GM18520 (cell line): ENCODE measurements at regions not wholly inside any gene's neighbourhood (a gene's known extent, or its start where the extent isn't known, plus 50 kb on each side); places are given as distances from the start of the nearest gene placed in this dataset.
A peak's percentile ranks its signal among the peaks of the same experiment; 100 is the strongest.

ENCODE experiments used
- ATAC-seq: cut with Tn5 transposase; IDR thresholded peaks from one replicate; pipeline ENCODE4 v1.9.1; 2021; ENCODE audit not compliant: unreplicated experiment

GRCh38 chr20:39855056-39855455 lies 834.0 kb downstream of the MAFB start:
- no peak for ATAC-seq

GRCh38 chr20:39853636-39854035 lies 835.4 kb downstream of the MAFB start:
- no peak for ATAC-seq

DNA sequence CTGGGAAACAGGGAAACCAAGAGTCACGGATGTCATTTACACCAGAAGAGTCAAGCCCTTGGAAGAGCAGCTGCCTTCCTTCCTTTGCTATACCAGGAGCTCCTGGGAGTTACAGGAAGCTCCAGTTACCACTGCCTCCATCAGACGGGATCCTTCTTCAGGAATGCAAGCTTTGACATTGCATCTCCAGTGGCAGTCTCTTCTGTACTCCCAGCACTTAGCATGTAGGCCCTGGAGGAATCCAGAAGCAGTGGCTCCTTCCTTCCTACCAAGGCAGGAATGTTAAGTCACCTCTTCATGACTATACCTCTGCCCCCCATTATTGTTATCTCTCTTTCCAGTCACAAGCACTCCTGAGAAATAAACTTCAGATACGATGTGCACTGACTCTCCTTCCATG lies 836.0 kb downstream of the MAFB start:
- no peak for ATAC-seq

GRCh38 chr20:39851459-39851858 lies 837.6 kb downstream of the MAFB start:
- no peak for ATAC-seq

- no peak for ATAC-seq
Measured at GRCh38 chr20:39850821-39851330, 838.2 kb downstream of the MAFB start.

- ATAC-seq, result no peak
Measured at GRCh38 chr20:39850246-39850645, 838.8 kb downstream of the MAFB start.

GRCh38 chr20:39849664-39850063 lies 839.4 kb downstream of the MAFB start:
- ATAC-seq, result no peak

DNA sequence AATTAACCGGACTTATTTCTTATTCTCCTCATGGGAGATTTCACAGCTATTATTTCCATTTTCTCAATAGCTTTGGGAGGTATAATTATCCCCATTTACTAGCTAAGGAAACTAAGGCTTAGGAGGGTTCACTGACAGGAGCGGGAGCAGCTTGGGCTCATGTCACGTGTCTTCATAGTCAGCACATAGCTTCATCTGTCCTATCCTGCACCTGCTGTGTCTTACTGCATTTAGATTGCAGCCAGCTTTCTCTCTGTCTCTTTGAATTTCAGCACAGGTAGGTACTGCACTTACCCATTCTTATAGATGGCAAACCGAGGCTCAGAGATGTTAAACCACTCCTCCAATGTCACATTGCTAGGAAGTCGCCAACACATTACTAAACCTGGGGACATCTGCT lies 839.9 kb downstream of the MAFB start:
- ATAC-seq, result no peak

DNA sequence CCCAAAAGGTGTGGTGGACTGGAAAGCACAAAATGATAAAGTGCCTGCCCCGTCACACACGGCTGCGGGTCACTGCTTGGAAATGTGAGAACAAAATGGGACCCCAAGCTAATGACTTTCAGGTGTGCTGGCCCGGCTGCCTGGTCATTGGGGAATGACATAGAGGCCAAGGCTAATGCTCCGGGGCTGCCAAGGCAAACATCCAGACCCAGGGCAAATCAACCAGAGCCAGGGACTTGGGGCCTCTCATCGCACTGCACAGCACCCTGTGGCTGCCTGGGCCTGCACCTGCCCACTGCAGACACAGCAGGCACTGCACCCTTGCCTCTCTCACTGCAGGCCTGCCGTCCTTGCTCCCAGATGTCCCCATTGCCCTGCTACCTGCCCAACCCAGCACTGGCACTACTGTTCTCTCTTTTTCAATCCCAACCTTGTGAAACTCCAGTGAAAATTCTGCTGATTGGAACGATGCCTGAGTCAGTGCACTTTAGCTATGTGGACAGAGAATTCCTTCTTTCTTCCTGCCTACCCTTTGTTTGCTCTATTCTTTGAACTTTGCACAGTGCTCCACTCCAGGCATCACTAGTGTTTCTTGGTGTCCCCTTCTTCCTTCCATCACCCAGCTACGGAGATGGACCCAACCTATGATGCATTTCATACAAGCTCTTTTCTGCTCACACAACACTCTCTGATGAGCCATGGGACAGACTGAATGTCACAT lies 849.5 kb downstream of the MAFB start:
- ATAC-seq, result no peak

- no peak for ATAC-seq
Measured at GRCh38 chr20:39837561-39837960, 851.5 kb downstream of the MAFB start.

DNA sequence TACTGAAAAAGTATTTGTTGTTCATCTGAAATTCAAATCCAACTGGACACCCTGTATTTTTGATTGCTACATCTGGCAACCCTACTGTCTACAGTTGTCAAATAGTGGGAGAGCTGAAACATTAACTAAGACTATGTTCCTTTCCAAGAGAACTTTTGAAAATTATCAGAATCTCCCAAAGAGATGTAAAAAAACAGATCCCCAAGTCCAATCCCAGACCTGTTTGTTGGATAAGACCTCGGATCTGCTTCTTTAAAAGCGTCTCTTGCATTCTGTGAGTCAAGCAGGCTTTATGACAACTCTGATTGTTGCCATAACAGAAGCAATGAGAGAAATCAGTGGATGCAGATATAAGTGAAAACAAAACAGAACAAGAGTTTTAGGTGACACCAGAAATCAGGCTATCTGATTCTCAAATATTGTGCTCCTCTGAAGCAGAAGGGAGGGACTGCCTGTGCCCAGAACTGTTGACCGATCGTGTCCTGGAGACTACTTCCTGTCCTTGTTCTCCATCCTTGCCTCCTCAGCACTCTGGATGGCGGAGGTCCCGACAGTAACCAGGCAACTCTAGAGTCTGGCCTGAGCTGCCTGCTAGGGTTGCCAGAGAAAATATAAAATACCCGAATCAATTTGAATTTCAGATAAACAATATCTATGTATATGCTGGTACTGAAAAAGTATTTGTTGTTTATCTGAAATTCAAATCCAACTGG lies 853.8 kb downstream of the MAFB start:
- ATAC-seq, result no peak

GRCh38 chr20:39830903-39831302 lies 858.1 kb downstream of the MAFB start:
- no peak for ATAC-seq

- peak; percentile 65 for ATAC-seq
Measured at GRCh38 chr20:39829661-39830060, 859.4 kb downstream of the MAFB start.

GRCh38 chr20:39829256-39829655 lies 859.8 kb downstream of the MAFB start:
- no peak for ATAC-seq

DNA sequence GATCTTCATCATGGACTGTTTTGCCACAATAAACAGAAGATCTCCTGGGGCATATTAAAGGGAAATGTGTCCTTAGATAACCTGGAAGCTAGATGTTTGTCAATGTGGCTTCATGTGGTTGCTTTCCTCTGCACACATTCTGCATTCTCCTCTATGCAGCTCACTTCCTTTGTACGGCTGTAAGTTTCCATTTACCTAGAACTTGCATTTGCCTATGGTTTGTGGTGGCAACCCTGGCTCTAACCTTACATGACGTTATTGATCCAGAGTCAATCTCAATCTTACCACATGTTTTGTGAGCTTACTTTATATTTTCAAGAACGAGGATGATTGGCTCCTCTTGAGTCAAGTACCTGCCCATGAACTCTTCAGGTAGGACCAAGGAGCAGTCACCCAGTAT lies 863.1 kb downstream of the MAFB start:
- ATAC-seq, result peak; percentile 57

DNA sequence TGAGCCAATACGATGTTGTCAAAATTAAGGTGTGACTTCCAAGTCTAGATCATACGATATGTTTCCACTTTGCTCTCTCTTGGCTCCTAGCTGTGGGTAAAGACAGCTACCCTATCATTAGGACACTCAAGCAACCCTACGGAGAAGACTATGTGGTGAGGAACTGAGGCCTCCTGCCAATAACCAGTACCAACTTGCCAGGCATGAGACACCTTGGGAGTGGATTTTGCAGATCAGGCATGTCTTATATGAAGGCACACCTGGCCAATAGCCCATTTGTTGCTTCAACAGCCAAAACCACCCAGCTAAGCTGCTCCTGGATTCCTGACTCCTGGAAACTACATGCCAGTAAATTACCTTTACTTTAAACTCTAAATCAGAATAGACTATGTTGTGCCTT lies 863.4 kb downstream of the DHX35 start:
- no peak for ATAC-seq

- no peak for ATAC-seq
Measured at GRCh38 chr20:39823224-39823623, 861.1 kb downstream of the DHX35 start.

DNA sequence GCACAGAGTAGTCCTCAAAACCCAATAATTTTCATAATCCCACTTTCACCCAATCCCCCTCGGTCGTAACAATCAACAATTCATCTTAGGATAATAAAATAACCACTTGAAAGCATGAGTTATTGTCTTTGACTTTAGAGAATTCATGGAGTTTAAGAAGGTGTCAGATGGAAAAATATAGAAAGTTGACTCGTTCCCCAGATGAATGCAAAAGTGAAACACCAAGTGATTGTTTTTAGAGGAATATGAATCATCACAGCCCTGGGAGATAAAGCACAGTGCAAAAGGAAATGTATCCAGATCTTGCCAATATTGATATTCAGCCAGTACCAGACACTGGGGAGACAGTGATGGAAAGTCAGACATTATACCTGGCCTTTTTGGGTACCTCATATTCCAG lies 860.5 kb downstream of the DHX35 start:
- ATAC-seq, result no peak

DNA sequence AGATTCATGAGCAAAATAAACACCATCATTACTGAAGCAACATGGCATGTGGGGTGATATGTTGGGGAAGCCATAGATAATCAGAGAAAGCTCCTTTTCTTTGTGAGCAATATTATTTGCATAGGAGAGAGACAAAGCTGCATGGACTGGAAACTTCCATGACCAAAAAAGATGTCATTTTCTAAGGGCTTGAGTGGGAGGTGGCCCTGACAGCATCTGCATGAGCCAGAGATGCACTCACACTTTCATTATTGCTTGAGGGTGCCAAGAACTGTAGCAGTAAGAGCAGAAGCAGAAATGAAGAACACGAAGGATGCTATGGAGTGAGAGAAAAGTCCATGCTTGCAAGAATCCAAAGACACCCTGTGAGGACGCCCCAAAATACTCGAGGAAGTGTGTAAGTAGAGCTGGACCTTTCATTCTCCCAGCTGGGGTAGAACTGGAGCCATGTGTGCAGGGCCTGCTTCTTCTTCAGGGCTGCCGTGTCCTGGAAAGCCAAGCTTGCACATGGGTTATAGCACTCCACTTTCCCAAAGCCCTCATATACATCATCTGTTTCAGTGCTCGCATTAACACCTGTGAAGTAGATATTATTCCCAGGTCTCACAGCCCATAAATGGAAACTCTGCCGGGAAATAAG lies 851.2 kb downstream of the DHX35 start:
- no peak for ATAC-seq

GRCh38 chr20:39812116-39812515 lies 850.0 kb downstream of the DHX35 start:
- ATAC-seq, result no peak

DNA sequence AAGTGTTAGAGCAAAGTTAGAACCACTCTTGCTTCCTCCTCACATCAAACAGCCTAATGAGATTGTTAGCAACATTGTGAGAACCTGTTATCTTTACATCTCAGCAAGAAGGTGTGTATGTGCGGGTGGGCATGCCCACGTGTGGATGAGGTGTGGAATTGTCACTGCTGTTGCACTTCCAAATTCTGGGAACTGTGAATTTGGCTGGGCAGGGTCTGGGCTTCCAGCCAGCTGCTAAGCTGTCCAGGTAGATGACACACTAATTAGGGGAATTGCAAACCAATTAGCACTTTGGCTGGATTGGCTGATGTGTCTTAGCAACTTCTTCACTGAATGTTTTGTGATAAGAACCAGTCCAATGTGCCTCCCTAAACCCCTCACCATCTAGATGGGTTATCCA lies 848.2 kb downstream of the DHX35 start:
- ATAC-seq, result no peak

GRCh38 chr20:39808613-39809012 lies 846.5 kb downstream of the DHX35 start:
- ATAC-seq, result no peak
